Vagina (tissue), 2 donors: ENCODE measurements at regions not wholly inside any gene's neighbourhood (a gene's known extent, or its start where the extent isn't known, plus 50 kb on each side); places are given as distances from the start of the nearest gene placed in this dataset.

ENCODE experiments used
- POLR2A ChIP-seq, 2 donors: fragments of 450-650 bp; IDR thresholded peaks; one replicate each; pipeline ENCODE4 v1.6.1; 2017; ENCODE audit warnings: antibody characterized with exemption in 2 of 2, mild to moderate bottlenecking in 2 of 2, moderate library complexity in 2 of 2
- POLR2AphosphoS5 ChIP-seq, 2 donors: sonication (generic); formaldehyde crosslinking; IDR thresholded peaks; one replicate each; pipeline ENCODE4 v1.9.0; 2017; ENCODE audit warnings: antibody characterized with exemption in 2 of 2, mild to moderate bottlenecking in 2 of 2, low read depth in 1 of 2; ENCODE audit not compliant: insufficient read depth in 1 of 2
- TF ChIP-seq, protein P1 (sequence below), 3 experiments: fragments of 450-650 bp in 2 of 3; fragments of 200-600 bp in 1 of 3; sonication (generic) in 1 of 3; IDR thresholded peaks; one replicate each; pipeline ENCODE4 v1.5.1; 2017 to 2019; ENCODE audit warnings: antibody characterized with exemption in 3 of 3, mild to moderate bottlenecking in 2 of 3, moderate library complexity in 2 of 3

DNA sequence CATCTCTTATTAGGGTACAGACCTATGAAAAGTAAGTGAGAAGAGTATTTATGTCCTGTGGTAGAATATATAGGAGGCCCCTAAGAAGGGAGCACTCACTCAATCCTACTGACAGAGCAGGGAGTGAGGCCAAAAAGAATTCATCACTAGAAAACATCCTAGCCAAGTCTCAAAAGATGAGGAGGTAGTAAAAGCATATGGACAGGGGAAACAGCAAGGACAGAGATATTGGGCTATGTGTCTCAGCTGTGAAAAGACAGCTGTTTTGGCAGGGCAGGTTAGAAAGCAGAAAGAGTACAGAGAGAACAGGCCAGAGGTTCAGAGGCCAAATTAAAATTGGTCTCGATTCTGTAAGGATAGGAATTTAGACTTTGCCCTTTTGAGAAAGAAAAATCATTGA is 548.3 kb upstream of the ANKRD30A start:
- TF ChIP-seq, protein P1, sequence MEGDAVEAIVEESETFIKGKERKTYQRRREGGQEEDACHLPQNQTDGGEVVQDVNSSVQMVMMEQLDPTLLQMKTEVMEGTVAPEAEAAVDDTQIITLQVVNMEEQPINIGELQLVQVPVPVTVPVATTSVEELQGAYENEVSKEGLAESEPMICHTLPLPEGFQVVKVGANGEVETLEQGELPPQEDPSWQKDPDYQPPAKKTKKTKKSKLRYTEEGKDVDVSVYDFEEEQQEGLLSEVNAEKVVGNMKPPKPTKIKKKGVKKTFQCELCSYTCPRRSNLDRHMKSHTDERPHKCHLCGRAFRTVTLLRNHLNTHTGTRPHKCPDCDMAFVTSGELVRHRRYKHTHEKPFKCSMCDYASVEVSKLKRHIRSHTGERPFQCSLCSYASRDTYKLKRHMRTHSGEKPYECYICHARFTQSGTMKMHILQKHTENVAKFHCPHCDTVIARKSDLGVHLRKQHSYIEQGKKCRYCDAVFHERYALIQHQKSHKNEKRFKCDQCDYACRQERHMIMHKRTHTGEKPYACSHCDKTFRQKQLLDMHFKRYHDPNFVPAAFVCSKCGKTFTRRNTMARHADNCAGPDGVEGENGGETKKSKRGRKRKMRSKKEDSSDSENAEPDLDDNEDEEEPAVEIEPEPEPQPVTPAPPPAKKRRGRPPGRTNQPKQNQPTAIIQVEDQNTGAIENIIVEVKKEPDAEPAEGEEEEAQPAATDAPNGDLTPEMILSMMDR (IDR thresholded peaks at IDR 0.05) = no peak
- TF ChIP-seq POLR2A (IDR thresholded peaks at IDR 0.05) = no peak
- TF ChIP-seq POLR2AphosphoS5 (IDR thresholded peaks at IDR 0.05; ENCODE audit: insufficient read depth in 1 of 2, low read depth in 1 of 2) = no peak
